Sigmoid colon (tissue), 4 donors: ENCODE measurements at regions not wholly inside any gene's neighbourhood (a gene's known extent, or its start where the extent isn't known, plus 50 kb on each side); places are given as distances from the start of the nearest gene placed in this dataset.

ENCODE experiments used
- CTCF ChIP-seq, 4 experiments: fragments of 450-650 bp in 3 of 4; fragments of 200-600 bp in 1 of 4; IDR thresholded peaks; one replicate each; pipeline ENCODE4 v1.5.1; 2016 to 2019; ENCODE audit warnings: antibody characterized with exemption in 4 of 4, mild to moderate bottlenecking in 3 of 4, moderate library complexity in 2 of 4
- POLR2AphosphoS5 ChIP-seq, 4 donors: sonication (generic); formaldehyde crosslinking; IDR thresholded peaks; one replicate each; pipeline ENCODE4 v1.6.1; 2017; ENCODE audit warnings: antibody characterized with exemption in 4 of 4

DNA sequence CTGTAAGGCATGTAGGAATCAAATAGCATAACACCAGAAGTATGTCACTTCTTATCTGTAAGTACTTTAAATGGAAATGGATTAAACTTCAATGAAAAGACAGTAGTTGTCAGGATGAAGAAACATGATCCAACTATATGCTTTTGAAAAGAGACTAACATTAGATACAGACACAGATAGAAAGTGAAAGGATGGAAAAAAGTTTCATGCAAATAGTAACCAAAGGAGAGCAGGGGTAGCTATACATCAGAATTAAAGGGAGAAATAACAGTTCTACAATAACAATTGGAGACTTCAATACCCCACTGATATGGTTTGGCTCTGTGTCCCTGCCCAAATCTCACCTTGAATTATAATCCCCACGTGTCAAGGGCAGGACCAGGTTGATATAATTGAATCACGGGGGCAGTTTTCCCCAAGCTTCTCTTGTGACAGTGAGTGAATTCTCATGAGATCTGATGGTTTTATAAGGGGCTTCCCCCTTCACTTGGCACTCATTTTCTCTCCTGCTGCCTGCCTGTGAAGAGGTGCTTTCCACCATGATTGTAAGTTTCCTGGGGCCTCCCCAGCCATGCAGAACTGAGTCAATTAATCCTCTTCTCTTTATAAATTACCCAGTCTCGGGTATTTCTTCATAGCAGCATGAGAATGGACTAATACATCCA lies 205.4 kb upstream of the CDH2 start:
- TF ChIP-seq POLR2AphosphoS5 (IDR thresholded peaks at IDR 0.05) (no peak), CTCF (IDR thresholded peaks at IDR 0.05) (no peak)
